K562 (cell line): ENCODE measurements at regions not wholly inside any gene's neighbourhood (a gene's known extent, or its start where the extent isn't known, plus 50 kb on each side); places are given as distances from the start of the nearest gene placed in this dataset.

Source experiments
- ATAC-seq: fragments of 200-7000 bp; cut with Tn5 transposase; 3 replicates; pipeline ENCODE4 v1.9.1; 2020; ENCODE audit warnings: moderate library complexity
- BruUV-seq: library from RNA; stranded (reverse); fragments of 400-500 nt; replicated peaks from 2 replicates; lab custom pipeline; 2021; lab: Mats Ljungman, UMichigan
- CTCF ChIA-PET: fragments of 300-600 bp; formaldehyde crosslinking; extraction: SDS; loops from one replicate; lab custom pipeline; 2021; ENCODE audit warnings: low intra/inter-chr PET ratio; lab: Yijun Ruan, JAX
- POLR2A ChIA-PET: fragments of 300-600, 350-650 bp; sonication (Branson Sonifier 250); formaldehyde crosslinking; extraction: SDS; loops from one replicate; lab custom pipeline; 2021; ENCODE audit warnings: antibody characterized with exemption, inconsistent platforms; lab: Yijun Ruan, JAX
- DNase-seq, 4 experiments: peaks; one replicate each; pipeline versions ENCODE4 v3.0.0 to v3.0.0-alpha.2; 2011 to 2018; ENCODE audit warnings: low spot score in 3 of 4, mixed read lengths in 3 of 4; ENCODE audit errors: extremely low read depth in 1 of 4
- FAIRE-seq: peaks from 2 replicates; lab custom pipeline; 2011; peaks lifted over from hg19 to GRCh38; lab: Jason Lieb, UNC
- H2AFZ ChIP-seq: 2 replicates; pipeline ENCODE4 v1.6.0; 2011; ENCODE audit warnings: low read depth, low read length, control low read depth, inconsistent platforms
- H3K27ac ChIP-seq: fragments of 200-600 bp; 3 replicates; pipeline ENCODE4 v1.8.0; 2011; ENCODE audit warnings: low read depth, mild to moderate bottlenecking, control low read depth, inconsistent platforms, low read length, moderate library complexity, mixed read lengths; ENCODE audit errors: extremely low read depth
- H3K27me3 ChIP-seq, 2 experiments: fragments of 300-600 bp in 1 of 2; 2 replicates in 1 of 2; 3 replicates in 1 of 2; pipeline versions ENCODE4 v1.6.0 to v1.8.0; 2011; ENCODE audit warnings: inconsistent platforms in 2 of 2, low read length in 2 of 2, mild to moderate bottlenecking in 1 of 2, mixed read lengths in 1 of 2, moderate library complexity in 1 of 2; ENCODE audit not compliant: control insufficient read depth in 2 of 2, insufficient read depth in 2 of 2
- H3K36me3 ChIP-seq: fragments of 300-600 bp; 3 replicates; pipeline ENCODE4 v1.8.0; 2011; ENCODE audit warnings: mild to moderate bottlenecking, low read length, inconsistent platforms; ENCODE audit not compliant: control insufficient read depth, insufficient read depth
- H3K4me1 ChIP-seq, 2 experiments: fragments of 200-600 bp in 1 of 2; replicated peaks in 1 of 2; 2 replicates in 1 of 2; 3 replicates in 1 of 2; pipeline versions ENCODE4 v1.5.1 to v1.8.0; 2011; ENCODE audit warnings: inconsistent platforms in 2 of 2, low read length in 2 of 2, mild to moderate bottlenecking in 1 of 2, mixed read lengths in 1 of 2, moderate library complexity in 1 of 2; ENCODE audit not compliant: control insufficient read depth in 2 of 2, insufficient read depth in 2 of 2
- H3K4me2 ChIP-seq: 2 replicates; pipeline ENCODE4 v1.6.1; 2011; ENCODE audit warnings: low read length, control low read depth, inconsistent platforms, mixed read lengths; ENCODE audit not compliant: insufficient read depth
- H3K4me3 ChIP-seq: fragments of 200-600 bp; sonication (generic), shearing (Covaris generic); 2 replicates; pipeline ENCODE4 v1.5.1; 2016; ENCODE audit warnings: control low read depth, inconsistent platforms
- H3K79me2 ChIP-seq: fragments of 200-600 bp; 3 replicates; pipeline ENCODE4 v1.8.0; 2011; ENCODE audit warnings: low read length, inconsistent platforms; ENCODE audit not compliant: control insufficient read depth, insufficient read depth
- H3K9ac ChIP-seq, 2 experiments: 2 replicates each; pipeline versions ENCODE4 v1.6.0 to v1.6.1; 2011; ENCODE audit warnings: low read depth in 2 of 2, low read length in 2 of 2, control low read depth in 1 of 2, inconsistent platforms in 1 of 2, mild to moderate bottlenecking in 1 of 2, mixed read lengths in 1 of 2; ENCODE audit not compliant: insufficient read depth in 1 of 2
- H3K9me1 ChIP-seq: one replicate; pipeline ENCODE4 v1.6.0; 2011; ENCODE audit warnings: inconsistent platforms, mild to moderate bottlenecking, low read length, moderate library complexity; ENCODE audit not compliant: control insufficient read depth, insufficient read depth
- H3K9me3 ChIP-seq: replicated peaks from 2 replicates; pipeline ENCODE4 v1.5.1; 2011; ENCODE audit warnings: low read depth, low read length, inconsistent platforms; ENCODE audit not compliant: control insufficient read depth, insufficient read depth
- H4K20me1 ChIP-seq: replicated peaks from 2 replicates; pipeline ENCODE4 v1.6.1; 2011; ENCODE audit warnings: low read length, inconsistent platforms, mixed read lengths; ENCODE audit not compliant: control insufficient read depth, insufficient read depth
- ARID4B ChIP-seq: sonication (generic); formaldehyde crosslinking; IDR thresholded peaks from 2 replicates; pipeline ENCODE4 v1.8.0; 2022; ENCODE audit warnings: mild to moderate bottlenecking, missing genetic modification reagents
- CBX2 ChIP-seq: fragments of 200-600 bp; sonication (generic); IDR thresholded peaks from one replicate; pipeline ENCODE4 v1.6.1; 2012; ENCODE audit warnings: mild to moderate bottlenecking, low read length, inconsistent platforms; ENCODE audit not compliant: insufficient read depth, poor library complexity, severe bottlenecking
- CREB5 ChIP-seq: fragments of 250-450 bp; sonication (Bioruptor Pico); IDR thresholded peaks from 2 replicates; pipeline ENCODE4 v1.5.0; 2020; ENCODE audit warnings: mild to moderate bottlenecking
- FOXK1 ChIP-seq: sonication (generic); formaldehyde crosslinking; IDR thresholded peaks from 2 replicates; pipeline ENCODE4 v1.8.0; 2022; ENCODE audit warnings: missing genetic modification reagents, mild to moderate bottlenecking, borderline replicate concordance
- GTF2F1 ChIP-seq: IDR thresholded peaks from 2 replicates; pipeline ENCODE4 v1.6.1; 2011; ENCODE audit warnings: low read depth, low read length, improper control_type of control experiment
- NR4A1 ChIP-seq, 2 experiments: fragments of 250-450 bp in 1 of 2; fragments of 450-650 bp in 1 of 2; sonication (Bioruptor Pico) in 1 of 2; IDR thresholded peaks; 2 replicates each; pipeline versions ENCODE4 v1.4.0 to v1.6.1; 2016 to 2020; ENCODE audit warnings: mild to moderate bottlenecking in 2 of 2, missing compliant biosample characterization in 1 of 2, missing genetic modification characterization in 1 of 2, moderate library complexity in 1 of 2
- RAD21 ChIP-seq, 2 experiments: fragments of 250-450 bp in 1 of 2; fragments of 450-650 bp in 1 of 2; sonication (Bioruptor Pico) in 1 of 2; formaldehyde crosslinking in 1 of 2; IDR thresholded peaks in 1 of 2; conservative IDR thresholded peaks in 1 of 2; 2 replicates each; pipeline versions ENCODE4 v1.4.0 to v1.8.0; 2020 to 2022; ENCODE audit warnings: mild to moderate bottlenecking in 2 of 2, moderate library complexity in 1 of 2
- SRF ChIP-seq, 2 experiments: fragments of 250-450, 450-650 bp in 1 of 2; sonication (Bioruptor Pico) in 1 of 2; sonication (generic) in 1 of 2; formaldehyde crosslinking; IDR thresholded peaks; 2 replicates each; pipeline versions ENCODE4 v1.5.0 to v1.5.1; 2020 to 2022; ENCODE audit warnings: mild to moderate bottlenecking in 1 of 2, missing genetic modification reagents in 1 of 2
- TSHZ1 ChIP-seq: fragments of 250-450 bp; sonication (Bioruptor Pico); IDR thresholded peaks from 2 replicates; pipeline ENCODE4 v1.4.0; 2020; ENCODE audit warnings: mild to moderate bottlenecking, moderate library complexity
- YBX1 ChIP-seq: fragments of 450-650 bp; IDR thresholded peaks from 2 replicates; pipeline ENCODE4 v1.7.1; 2016; ENCODE audit warnings: mild to moderate bottlenecking
- ZNF146 ChIP-seq: IDR thresholded peaks from one replicate; pipeline ENCODE4 v1.6.1; 2018; ENCODE audit warnings: missing compliant biosample characterization; ENCODE audit not compliant: unreplicated experiment
- in situ Hi-C: fragments of 300-500 bp; cut with MboI; formaldehyde crosslinking; loops from 4 replicates; pipeline ENCODE4 v1.15.0; 2018; ENCODE audit warnings: inconsistent platforms, mixed read lengths
- intact Hi-C: fragments of 100-400 bp; cut with micrococcal nuclease; formaldehyde crosslinking; loops from 2 replicates; pipeline ENCODE4 v1.14.2; 2022

GRCh38 chr12:100043631-100044030 lies 58.9 kb upstream of the ANKS1B start:
- ChIA-PET CTCF (no interaction called here), POLR2A (interaction anchor here (1.8 kb wide), 1 partner anchor 12 kb away, joined by 5 read pairs; no protein-coding TSS in a partner anchor)
- Histone ChIP-seq H3K9me3 (no peaks in the 10 kb centered on the region), H4K20me1 (no peaks in the 10 kb centered on the region), H3K9me1 (no peaks in the 10 kb centered on the region), H3K4me2 (no peak overlapping the region), H3K9ac (no peak overlapping the region), H2AFZ (no peak overlapping the region), H3K4me1 (peaks cover 0 to 14% of the 10 kb centered on the region in 2 experiments; a peak in 2 of 5 replicates), H3K4me3 (no peak overlapping the region), H3K27me3 (no peaks in the 10 kb centered on the region), H3K36me3 (peaks cover 10% of the 10 kb centered on the region; the same call in 1 of the 3 replicates), H3K27ac (peak overlapping the region; percentile 3; the same call in 1 of the 3 replicates), H3K79me2 (no peaks in the 10 kb centered on the region)
- ATAC-seq (peak; percentile 51), DNase-seq (no peak), FAIRE-seq (no peak)
- intact Hi-C loops, result no loop called here
- in situ Hi-C loops, result no loop called here
- no TSS peak for BruUV-seq
- TF ChIP-seq TSHZ1 (no peak), GTF2F1 (no peak), RAD21 (CRISPR knock-in tag; conservative IDR thresholded peaks at IDR 0.05 in 1 of 2, IDR thresholded peaks at IDR 0.05 in 1 of 2) (no peak), CBX2 (no peak), FOXK1 (no peak), NR4A1 (CRISPR knock-in tag; IDR thresholded peaks at IDR 0.05) (no peak), NR4A1 (tag; IDR thresholded peaks at IDR 0.05) (no peak), YBX1 (no peak), ARID4B (CRISPR knock-in tag) (no peak), CREB5 (CRISPR knock-in tag) (no peak), ZNF146 (CRISPR knock-in tag) (no peak), SRF (CRISPR knock-in tag; IDR thresholded peaks at IDR 0.05) (no peak)
